Gastrocnemius medialis (tissue), 4 donors: ENCODE measurements at regions not wholly inside any gene's neighbourhood (a gene's known extent, or its start where the extent isn't known, plus 50 kb on each side); places are given as distances from the start of the nearest gene placed in this dataset.

Experiments
- CTCF ChIP-seq, 5 experiments: fragments of 450-650 bp in 3 of 5; fragments of 200-600 bp in 2 of 5; sonication (generic) in 2 of 5; IDR thresholded peaks in 4 of 5; conservative IDR thresholded peaks in 1 of 5; 1 replicate in 4 of 5; 2 replicates in 1 of 5; pipeline ENCODE4 v1.5.1; 2016 to 2019; ENCODE audit warnings: antibody characterized with exemption in 5 of 5, mild to moderate bottlenecking in 3 of 5, moderate library complexity in 3 of 5
- POLR2A ChIP-seq, 2 donors: fragments of 450-650 bp; IDR thresholded peaks; one replicate each; pipeline ENCODE4 v1.6.1; 2017; ENCODE audit warnings: antibody characterized with exemption in 2 of 2, mild to moderate bottlenecking in 2 of 2, moderate library complexity in 2 of 2

GRCh38 chr5:96222129-96222528 is 210.9 kb downstream of the PCSK1 start:
- TF ChIP-seq CTCF (IDR thresholded peaks at IDR 0.05 in 4 of 5, conservative IDR thresholded peaks at IDR 0.05 in 1 of 5) (no peak), POLR2A (IDR thresholded peaks at IDR 0.05) (no peak)
